OCI-LY1 (cell line): ENCODE measurements at regions not wholly inside any gene's neighbourhood (a gene's known extent, or its start where the extent isn't known, plus 50 kb on each side); places are given as distances from the start of the nearest gene placed in this dataset.

Experiments used
- EZH2 ChIP-seq: fragments of 200-600 bp; sonication (generic), shearing (Covaris generic); IDR thresholded peaks from 2 replicates; pipeline ENCODE4 v1.8.0; 2017; ENCODE audit warnings: borderline replicate concordance, mixed run types, mild to moderate bottlenecking, antibody characterized with exemption, low read length, moderate library complexity, mixed read lengths
- TF ChIP-seq, protein P1 (sequence below): fragments of 200-600 bp; sonication (generic), shearing (Covaris generic); IDR thresholded peaks from 2 replicates; pipeline ENCODE4 v1.5.1; 2017; ENCODE audit warnings: mild to moderate bottlenecking, antibody characterized with exemption, low read length, moderate library complexity, mixed read lengths

DNA sequence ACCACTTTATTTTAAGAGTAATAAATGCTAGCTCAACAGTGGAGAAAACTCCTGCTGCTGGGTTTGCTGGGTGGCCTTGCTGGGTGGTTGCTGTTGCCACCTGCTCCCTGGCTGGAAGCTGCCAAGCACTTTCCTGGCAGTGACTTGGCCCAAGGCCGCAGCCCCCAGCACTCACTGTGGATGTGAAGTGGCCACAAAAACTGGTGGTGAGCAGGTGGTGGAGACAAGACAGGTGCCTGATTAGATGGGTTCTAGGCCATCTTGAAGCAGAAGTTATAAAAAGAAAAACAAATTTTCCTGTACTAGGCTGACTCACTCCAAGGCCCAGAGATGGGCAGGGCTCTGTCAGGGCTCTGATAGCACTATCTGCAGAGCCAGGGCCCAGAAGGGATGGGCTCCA lies 224.7 kb upstream of the NLRP1 start:
- TF ChIP-seq, protein P1, sequence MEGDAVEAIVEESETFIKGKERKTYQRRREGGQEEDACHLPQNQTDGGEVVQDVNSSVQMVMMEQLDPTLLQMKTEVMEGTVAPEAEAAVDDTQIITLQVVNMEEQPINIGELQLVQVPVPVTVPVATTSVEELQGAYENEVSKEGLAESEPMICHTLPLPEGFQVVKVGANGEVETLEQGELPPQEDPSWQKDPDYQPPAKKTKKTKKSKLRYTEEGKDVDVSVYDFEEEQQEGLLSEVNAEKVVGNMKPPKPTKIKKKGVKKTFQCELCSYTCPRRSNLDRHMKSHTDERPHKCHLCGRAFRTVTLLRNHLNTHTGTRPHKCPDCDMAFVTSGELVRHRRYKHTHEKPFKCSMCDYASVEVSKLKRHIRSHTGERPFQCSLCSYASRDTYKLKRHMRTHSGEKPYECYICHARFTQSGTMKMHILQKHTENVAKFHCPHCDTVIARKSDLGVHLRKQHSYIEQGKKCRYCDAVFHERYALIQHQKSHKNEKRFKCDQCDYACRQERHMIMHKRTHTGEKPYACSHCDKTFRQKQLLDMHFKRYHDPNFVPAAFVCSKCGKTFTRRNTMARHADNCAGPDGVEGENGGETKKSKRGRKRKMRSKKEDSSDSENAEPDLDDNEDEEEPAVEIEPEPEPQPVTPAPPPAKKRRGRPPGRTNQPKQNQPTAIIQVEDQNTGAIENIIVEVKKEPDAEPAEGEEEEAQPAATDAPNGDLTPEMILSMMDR = no peak
- no peak for TF ChIP-seq EZH2
